Stomach (tissue), 8 donors: ENCODE measurements at regions not wholly inside any gene's neighbourhood (a gene's known extent, or its start where the extent isn't known, plus 50 kb on each side); places are given as distances from the start of the nearest gene placed in this dataset.
"Not testable (repeated sequence)": the region's sequence is repeated elsewhere in the genome, so short reads cannot be mapped to it uniquely, and the experiment has no call there.

ENCODE experiments used
- DNase-seq, 2 donors: peaks; one replicate each; pipeline versions ENCODE4 v3.0.0 to v3.0.0-alpha.2; 2013 to 2019
- H3K27ac ChIP-seq, 5 donors: fragments of 200-600 bp in 4 of 5; sonication (generic) in 4 of 5; one replicate each; pipeline ENCODE4 v1.5.1; 2013 to 2019; ENCODE audit warnings: mild to moderate bottlenecking in 1 of 5, moderate library complexity in 1 of 5
- H3K27me3 ChIP-seq, 3 donors: fragments of 200-600 bp; sonication (generic); one replicate each; pipeline ENCODE4 v1.5.1; 2017 to 2019; ENCODE audit warnings: mixed run types in 1 of 3
- H3K36me3 ChIP-seq, 4 donors: fragments of 200-600 bp; sonication (generic); 1 replicate in 3 of 4; 2 replicates in 1 of 4; pipeline ENCODE4 v1.5.1; 2016 to 2019
- H3K4me1 ChIP-seq, 4 donors: fragments of 200-600 bp; sonication (generic); one replicate each; pipeline ENCODE4 v1.5.1; 2016 to 2019
- H3K4me3 ChIP-seq, 4 donors: fragments of 200-600 bp; sonication (generic) in 3 of 4; one replicate each; pipeline ENCODE4 v1.5.1; 2016 to 2019; ENCODE audit warnings: mild to moderate bottlenecking in 1 of 4
- H3K9me3 ChIP-seq, 4 donors: fragments of 200-600 bp; sonication (generic); one replicate each; pipeline ENCODE4 v1.5.1; 2016 to 2019
- EP300 ChIP-seq: sonication (generic); formaldehyde crosslinking; IDR thresholded peaks from one replicate; pipeline ENCODE4 v1.6.1; 2017; ENCODE audit warnings: antibody characterized with exemption
- POLR2A ChIP-seq, 4 donors: fragments of 450-650 bp; IDR thresholded peaks; one replicate each; pipeline ENCODE4 v1.6.1; 2016; ENCODE audit warnings: antibody characterized with exemption in 4 of 4, control low read depth in 2 of 4, mild to moderate bottlenecking in 1 of 4, moderate library complexity in 1 of 4
- POLR2AphosphoS5 ChIP-seq, 3 donors: sonication (generic); formaldehyde crosslinking; IDR thresholded peaks; one replicate each; pipeline ENCODE4 v1.6.1; 2016; ENCODE audit warnings: antibody characterized with exemption in 3 of 3
- WGBS, 5 donors: extraction: QIAGEN DNeasy Blood & Tissue Kit in 3 of 5; methylation state at CpG; one replicate each; pipeline versions ENCODE4 v1.1.5 to v1.1.7; 2013 to 2018; 5-methylcytosine and 5-hydroxymethylcytosine counted together
- intact Hi-C: fragments of 100-400 bp; cut with DNase I; formaldehyde crosslinking; loops from one replicate; pipeline ENCODE4 v1.15.1; 2023; ENCODE audit warnings: low total_unique reads
- TF ChIP-seq, protein P1 (sequence below), 7 experiments: fragments of 450-650 bp in 4 of 7; fragments of 200-600 bp in 3 of 7; sonication (generic) in 3 of 7; IDR thresholded peaks; one replicate each; pipeline ENCODE4 v1.5.1; 2016 to 2019; ENCODE audit warnings: antibody characterized with exemption in 7 of 7, control low read depth in 2 of 7, mild to moderate bottlenecking in 1 of 7
- donor health status: healthy with polysubstance abuse.
- donor health status: Bipolar disorder and iron deficiency.
- donor health status: healthy.

DNA sequence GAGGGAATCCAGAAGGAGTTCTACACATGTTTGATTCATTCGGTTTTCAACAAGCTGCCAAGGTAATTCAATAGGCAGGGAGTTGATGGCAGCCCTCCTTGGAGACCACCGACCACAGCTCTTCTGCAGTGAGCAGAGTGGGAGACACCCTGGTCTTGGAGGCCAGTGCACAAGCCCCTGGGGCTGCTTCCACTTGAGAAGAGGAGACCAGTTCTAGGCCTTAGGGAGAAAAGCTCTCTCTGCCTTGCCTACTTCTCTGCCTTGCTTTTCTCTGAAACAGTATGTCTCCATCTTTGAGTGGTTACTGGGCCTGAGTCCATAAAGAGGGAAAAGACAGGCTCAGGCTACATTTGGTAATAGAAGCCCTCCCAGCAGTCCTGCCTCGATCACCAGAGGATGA is 671.9 kb downstream of the UQCRFS1 start:
- no peaks in the 10 kb centered on the region for H3K4me1 ChIP-seq
- H3K27ac ChIP-seq: no peak overlapping the region
- H3K27me3 ChIP-seq: no peaks in the 10 kb centered on the region
- intact Hi-C loops: no loop called here
- no peak for DNase-seq
- H3K9me3 ChIP-seq: peaks cover 0 to 13% (median 7%) of the 10 kb centered on the region in 4 donors
- H3K4me3 ChIP-seq: no peak overlapping the region
- TF ChIP-seq EP300: no peak
- TF ChIP-seq, protein P1, sequence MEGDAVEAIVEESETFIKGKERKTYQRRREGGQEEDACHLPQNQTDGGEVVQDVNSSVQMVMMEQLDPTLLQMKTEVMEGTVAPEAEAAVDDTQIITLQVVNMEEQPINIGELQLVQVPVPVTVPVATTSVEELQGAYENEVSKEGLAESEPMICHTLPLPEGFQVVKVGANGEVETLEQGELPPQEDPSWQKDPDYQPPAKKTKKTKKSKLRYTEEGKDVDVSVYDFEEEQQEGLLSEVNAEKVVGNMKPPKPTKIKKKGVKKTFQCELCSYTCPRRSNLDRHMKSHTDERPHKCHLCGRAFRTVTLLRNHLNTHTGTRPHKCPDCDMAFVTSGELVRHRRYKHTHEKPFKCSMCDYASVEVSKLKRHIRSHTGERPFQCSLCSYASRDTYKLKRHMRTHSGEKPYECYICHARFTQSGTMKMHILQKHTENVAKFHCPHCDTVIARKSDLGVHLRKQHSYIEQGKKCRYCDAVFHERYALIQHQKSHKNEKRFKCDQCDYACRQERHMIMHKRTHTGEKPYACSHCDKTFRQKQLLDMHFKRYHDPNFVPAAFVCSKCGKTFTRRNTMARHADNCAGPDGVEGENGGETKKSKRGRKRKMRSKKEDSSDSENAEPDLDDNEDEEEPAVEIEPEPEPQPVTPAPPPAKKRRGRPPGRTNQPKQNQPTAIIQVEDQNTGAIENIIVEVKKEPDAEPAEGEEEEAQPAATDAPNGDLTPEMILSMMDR (IDR thresholded peaks at IDR 0.05): no peak
- no peaks in the 10 kb centered on the region for H3K36me3 ChIP-seq
- 77 to 87% (median 81%) methylated on average over 3 of the region's 3 CpGs for WGBS, 5 donors

GRCh38 chr19:28540385-28540784 is 672.6 kb downstream of the UQCRFS1 start:
- H3K36me3 ChIP-seq, intact Hi-C loops, H3K4me3 ChIP-seq, H3K4me1 ChIP-seq, DNase-seq, H3K27me3 ChIP-seq, H3K27ac ChIP-seq: not testable (repeated sequence)
- H3K9me3 ChIP-seq: peaks cover 0 to 13% (median 7%) of the 10 kb centered on the region in 4 donors
- 85 to 89% (median 87%) methylated on average over 6 of the region's 6 CpGs for WGBS, 5 donors

- intact Hi-C loops: no loop called here
- Histone ChIP-seq H3K27ac (no peak overlapping the region), H3K4me3 (no peak overlapping the region), H3K27me3 (no peaks in the 10 kb centered on the region), H3K9me3 (peaks cover 0 to 13% (median 7%) of the 10 kb centered on the region in 4 donors), H3K4me1 (no peaks in the 10 kb centered on the region), H3K36me3 (no peaks in the 10 kb centered on the region)
- no peak for DNase-seq
- TF ChIP-seq, protein P1 (IDR thresholded peaks at IDR 0.05): no peak
- TF ChIP-seq EP300 (no peak), POLR2A (IDR thresholded peaks at IDR 0.05) (no peak), POLR2AphosphoS5 (IDR thresholded peaks at IDR 0.05) (no peak)
These were observed 673.2 kb downstream of the UQCRFS1 start for GRCh38 chr19:28539759-28540158.

- intact Hi-C loops, H3K27ac ChIP-seq, H3K4me3 ChIP-seq, H3K36me3 ChIP-seq, DNase-seq, H3K4me1 ChIP-seq, H3K27me3 ChIP-seq: not testable (repeated sequence)
- peaks cover 0 to 13% (median 7%) of the 10 kb centered on the region in 4 donors for H3K9me3 ChIP-seq
- 93 to 100% (median 97%) methylated on average over 1 of the region's 2 CpGs; no CpG with 5 or more reads in 2 of the 5 donors for WGBS, 5 donors
These were observed 674.4 kb downstream of the UQCRFS1 start for GRCh38 chr19:28538579-28538978.

DNA sequence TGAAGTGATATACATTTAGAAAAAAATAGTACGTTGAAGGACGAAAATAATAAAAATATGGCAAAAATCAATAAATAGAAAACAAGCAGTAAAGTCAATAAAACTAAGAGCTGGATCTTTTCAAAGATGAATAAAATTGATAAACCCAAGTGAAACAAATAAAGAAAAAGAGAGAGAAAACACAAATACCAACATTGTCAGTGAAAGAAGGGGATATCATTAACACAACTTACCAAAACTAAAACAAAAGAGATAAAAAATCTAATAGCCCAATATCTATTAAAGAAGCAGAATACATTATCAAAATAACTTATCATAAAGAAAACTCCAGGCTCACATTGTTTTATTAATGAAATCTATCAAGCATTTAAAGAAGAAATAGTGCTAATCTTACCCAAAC is 675.1 kb downstream of the UQCRFS1 start:
- intact Hi-C loops: no loop called here
- H3K4me3 ChIP-seq: no peak overlapping the region
- no peaks in the 10 kb centered on the region for H3K36me3 ChIP-seq
- no peak for DNase-seq
- H3K27ac ChIP-seq: no peak overlapping the region
- WGBS, 5 donors: 83 to 95% (median 92%) methylated on average over 2 of the region's 2 CpGs
- no peaks in the 10 kb centered on the region for H3K27me3 ChIP-seq
- no peaks in the 10 kb centered on the region for H3K4me1 ChIP-seq
- H3K9me3 ChIP-seq: peaks cover 0 to 13% (median 7%) of the 10 kb centered on the region in 4 donors
- TF ChIP-seq EP300 (no peak), POLR2AphosphoS5 (IDR thresholded peaks at IDR 0.05) (no peak)
- TF ChIP-seq, protein P1 (IDR thresholded peaks at IDR 0.05): no peak

- Histone ChIP-seq H3K4me1 (no peaks in the 10 kb centered on the region), H3K36me3 (no peaks in the 10 kb centered on the region), H3K27me3 (no peaks in the 10 kb centered on the region), H3K4me3 (no peak overlapping the region), H3K27ac (no peak overlapping the region), H3K9me3 (peaks cover 0 to 13% (median 7%) of the 10 kb centered on the region in 4 donors)
- TF ChIP-seq POLR2A (IDR thresholded peaks at IDR 0.05) (no peak), POLR2AphosphoS5 (IDR thresholded peaks at IDR 0.05) (no peak)
- TF ChIP-seq, protein P1 (IDR thresholded peaks at IDR 0.05): no peak
- no peak for DNase-seq
- intact Hi-C loops: no loop called here
- WGBS, 5 donors: 76 to 91% (median 80%) methylated on average over 2 of the region's 2 CpGs
These were observed 675.9 kb downstream of the UQCRFS1 start for GRCh38 chr19:28537079-28537478.
